Ammon's horn (tissue), 1 donor: ENCODE measurements at regions not wholly inside any gene's neighbourhood (a gene's known extent, or its start where the extent isn't known, plus 50 kb on each side); places are given as distances from the start of the nearest gene placed in this dataset.
"Not testable (repeated sequence)": the region's sequence is repeated elsewhere in the genome, so short reads cannot be mapped to it uniquely, and the experiment has no call there.

Experiments
- DNase-seq: peaks from one replicate; pipeline ENCODE4 v3.0.0-alpha.2; 2016; ENCODE audit warnings: low spot score

DNA sequence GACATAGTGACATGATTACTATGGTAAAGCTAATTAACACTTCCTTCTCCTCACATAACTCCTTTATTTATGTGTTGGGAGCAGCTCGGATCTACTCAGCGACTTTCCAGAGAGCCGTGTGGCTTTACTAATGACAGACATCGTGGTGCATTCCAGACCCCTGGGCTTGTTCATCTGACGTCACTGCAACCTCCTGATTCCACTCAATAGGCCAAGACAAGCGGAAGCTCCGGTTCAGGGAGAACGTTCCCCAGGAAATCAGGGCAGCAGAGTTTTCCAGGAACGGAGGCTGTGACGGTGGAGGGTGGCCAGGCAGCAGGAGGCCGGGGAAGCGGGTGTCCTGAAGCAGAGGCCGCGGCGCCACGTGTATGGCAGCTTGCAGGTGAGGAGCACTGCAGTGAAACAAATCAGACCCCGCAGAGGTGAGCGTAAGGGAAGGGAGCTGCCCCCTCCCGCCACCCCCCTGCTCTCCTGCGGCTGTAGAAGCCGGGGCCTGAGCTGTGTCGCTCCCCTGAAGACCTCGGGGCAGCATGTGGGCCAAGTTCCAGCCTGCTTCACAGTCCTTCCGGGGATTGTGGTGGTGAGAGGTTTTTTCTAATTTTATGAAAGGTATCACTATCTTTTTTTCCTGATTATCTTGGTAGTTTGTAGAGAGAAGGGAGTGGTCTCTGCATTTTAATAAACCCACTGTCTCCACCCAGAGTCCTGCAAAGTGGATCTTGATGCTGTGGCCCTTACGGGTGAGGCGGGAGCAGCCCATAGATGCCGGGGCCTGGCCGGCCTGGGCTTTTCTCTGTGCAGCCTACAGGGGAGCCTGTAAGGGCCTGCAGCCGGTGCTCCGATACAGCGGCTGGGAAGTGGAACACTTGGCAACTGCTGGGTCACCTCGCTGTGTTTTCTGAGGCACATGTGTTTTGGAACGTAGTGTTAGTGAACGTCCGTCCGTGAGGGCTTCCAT is 220.4 kb upstream of the IRX4 start:
- DNase-seq, result no peak

DNA sequence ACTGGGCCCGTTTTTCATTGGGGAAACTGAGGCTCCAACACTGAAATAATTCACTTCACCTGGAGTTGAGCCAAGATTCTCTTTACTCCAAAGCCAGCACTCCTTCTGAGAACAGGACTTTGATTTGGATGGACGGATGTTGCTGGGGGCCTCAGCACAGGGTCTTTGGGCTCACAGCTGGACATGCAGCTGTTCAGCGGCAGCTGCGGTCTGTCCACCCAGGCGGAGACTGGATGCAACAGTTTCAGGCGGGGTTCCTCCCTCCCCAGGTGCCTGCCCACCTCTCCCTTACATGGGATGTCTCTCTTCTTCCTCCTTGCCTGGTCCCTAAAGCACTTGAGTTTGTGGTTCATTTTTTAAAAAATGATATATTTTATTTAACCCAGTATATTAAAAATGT is 219.0 kb upstream of the IRX4 start:
- no peak for DNase-seq

- no peak for DNase-seq
These were observed 214.3 kb upstream of the IRX4 start for GRCh38 chr5:2096887-2097505.

GRCh38 chr5:2095011-2095410 is 212.3 kb upstream of the IRX4 start:
- no peak for DNase-seq

- no peak for DNase-seq
These were observed 211.9 kb upstream of the IRX4 start for GRCh38 chr5:2094616-2094995.

DNA sequence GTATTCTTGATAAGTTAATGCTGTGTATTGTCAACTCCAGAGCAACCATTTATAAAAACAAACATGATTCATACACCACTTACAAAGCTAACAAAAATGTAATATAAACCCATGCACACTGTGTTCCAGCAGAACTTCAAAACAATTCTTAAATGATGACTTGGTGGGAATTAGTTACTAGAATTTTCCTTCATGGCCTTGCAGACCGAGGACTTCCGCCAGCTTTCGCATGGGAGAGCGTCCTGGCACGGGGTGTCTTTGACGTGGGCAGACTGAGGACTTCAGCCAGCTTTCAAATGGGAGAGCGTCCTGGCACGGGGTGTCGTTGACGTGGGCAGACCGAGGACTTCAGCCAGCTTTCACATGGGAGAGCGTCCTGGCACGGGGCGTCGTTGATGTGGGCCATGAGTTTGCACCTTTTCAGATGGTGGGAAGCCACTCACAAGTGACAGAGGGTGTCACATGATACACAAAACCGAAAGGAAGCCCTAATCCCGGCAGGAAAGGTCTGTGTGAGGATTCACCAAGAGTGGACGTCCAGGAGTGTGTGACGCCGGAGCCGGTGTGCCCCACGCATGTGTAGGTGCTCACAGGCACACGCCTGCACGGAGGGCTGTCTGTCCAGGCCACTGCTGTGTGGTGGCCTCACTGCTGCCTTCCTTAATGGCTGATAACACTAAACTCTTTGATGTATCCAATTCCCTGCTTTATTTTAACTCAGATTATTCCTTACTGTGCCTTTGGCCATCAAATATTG is 211.3 kb upstream of the IRX4 start:
- DNase-seq, result peak; percentile 15

GRCh38 chr5:2091921-2092320 is 209.2 kb upstream of the IRX4 start:
- DNase-seq, result no peak

GRCh38 chr5:2087980-2088379 is 205.3 kb upstream of the IRX4 start:
- no peak for DNase-seq

DNA sequence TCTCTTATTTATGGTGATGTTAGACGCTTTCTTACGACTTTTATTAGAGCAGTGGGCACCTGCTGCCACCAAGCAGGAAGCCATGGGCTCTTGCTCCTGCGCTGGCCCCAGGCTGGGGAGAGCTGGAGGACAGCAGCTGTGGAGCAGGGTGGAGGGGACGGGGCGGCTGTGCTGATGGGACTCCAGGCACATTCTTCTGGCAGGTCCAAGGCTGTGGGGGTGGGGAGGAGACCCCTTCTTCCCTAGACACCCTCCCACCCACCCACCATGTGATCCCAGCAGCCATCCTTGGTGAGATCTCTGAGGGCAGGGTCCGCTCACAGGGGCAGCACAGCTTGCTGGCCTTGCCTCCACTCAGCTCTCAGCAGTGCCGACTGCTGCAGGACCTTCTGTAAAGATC is 192.6 kb upstream of the IRX4 start:
- DNase-seq, result no peak

GRCh38 chr5:2071562-2071961 is 188.8 kb upstream of the IRX4 start:
- no peak for DNase-seq

- not testable (repeated sequence) for DNase-seq
These were observed 188.1 kb upstream of the IRX4 start for GRCh38 chr5:2070787-2071186.

DNA sequence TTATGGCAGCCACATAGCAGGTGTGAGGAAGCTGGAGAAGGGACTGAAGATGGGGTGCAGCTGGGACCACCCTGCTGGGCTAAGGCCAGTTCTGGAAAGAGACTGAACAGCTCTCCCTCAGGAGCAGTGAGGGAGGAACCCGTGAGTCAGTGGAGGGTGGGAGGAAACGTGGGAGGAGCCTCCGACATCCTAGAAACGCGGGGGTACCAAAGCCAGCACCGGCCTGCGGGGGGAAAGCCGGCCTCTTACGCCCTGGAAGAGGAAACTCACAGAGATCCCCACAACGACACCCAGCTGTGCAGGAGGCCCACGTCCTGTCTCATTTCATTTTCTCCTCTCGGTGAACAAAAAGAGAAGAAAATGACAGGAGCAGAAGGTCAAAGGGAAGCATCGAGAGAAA is 185.8 kb upstream of the IRX4 start:
- no peak for DNase-seq

DNA sequence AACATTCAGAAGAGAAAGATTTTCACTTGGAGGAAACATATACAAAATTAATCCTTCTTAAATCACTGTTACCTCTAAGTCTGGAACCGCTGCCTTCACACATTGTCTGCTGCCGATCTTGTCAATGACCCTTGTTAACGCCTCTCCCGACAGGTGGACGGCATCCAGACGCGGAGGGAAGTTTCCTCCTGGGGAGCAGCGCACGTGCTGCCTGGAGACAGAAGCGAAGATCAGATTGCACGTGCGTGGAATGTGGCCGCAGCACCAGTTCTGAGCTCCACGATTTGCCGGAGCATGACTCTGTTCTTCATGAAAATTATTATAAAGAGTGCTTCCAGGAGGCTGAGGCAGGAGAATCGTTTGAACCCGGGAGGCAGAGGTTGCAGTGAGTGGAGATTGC is 183.6 kb upstream of the IRX4 start:
- no peak for DNase-seq

DNA sequence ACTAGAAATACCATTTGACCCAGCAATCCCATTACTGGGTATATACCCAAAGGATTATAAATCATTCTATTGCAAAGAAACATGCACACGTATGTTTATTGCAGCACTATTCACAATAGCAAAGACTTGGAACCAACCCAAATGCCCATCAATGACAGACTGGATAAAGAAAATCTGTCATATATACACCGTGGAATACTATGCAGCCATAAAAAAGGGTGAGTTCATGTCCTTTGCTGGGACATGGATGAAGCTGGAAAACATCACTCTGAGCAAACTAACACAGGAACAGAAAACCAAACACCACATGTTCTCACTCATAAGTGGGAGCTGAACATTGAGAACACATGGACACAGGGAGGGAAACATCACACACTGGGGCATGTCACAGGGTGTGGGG is 180.7 kb upstream of the IRX4 start:
- not testable (repeated sequence) for DNase-seq

DNA sequence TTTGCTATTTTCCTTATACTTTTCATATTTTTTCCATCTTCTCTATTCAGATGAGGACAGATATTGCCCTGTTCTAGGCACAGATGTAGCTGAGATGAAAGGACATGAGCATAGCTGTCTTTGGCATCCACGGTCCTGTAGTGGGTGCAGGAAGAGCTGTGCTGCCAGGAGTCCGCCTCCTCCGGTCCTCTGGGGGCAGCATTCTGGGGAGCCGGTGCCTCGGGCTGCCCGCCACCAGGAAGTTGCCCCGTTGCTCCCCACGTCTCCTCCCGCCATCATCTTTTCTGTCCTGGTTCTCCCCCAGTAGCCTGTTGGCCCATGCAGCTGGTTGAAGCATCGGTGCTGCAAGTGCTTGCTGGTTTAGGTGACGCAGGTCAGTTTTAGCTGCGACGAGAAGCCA is 170.0 kb upstream of the IRX4 start:
- DNase-seq, result no peak

- no peak for DNase-seq
These were observed 167.2 kb upstream of the IRX4 start for GRCh38 chr5:2049876-2050275.

GRCh38 chr5:2048664-2049063 is 165.9 kb upstream of the IRX4 start:
- no peak for DNase-seq

DNA sequence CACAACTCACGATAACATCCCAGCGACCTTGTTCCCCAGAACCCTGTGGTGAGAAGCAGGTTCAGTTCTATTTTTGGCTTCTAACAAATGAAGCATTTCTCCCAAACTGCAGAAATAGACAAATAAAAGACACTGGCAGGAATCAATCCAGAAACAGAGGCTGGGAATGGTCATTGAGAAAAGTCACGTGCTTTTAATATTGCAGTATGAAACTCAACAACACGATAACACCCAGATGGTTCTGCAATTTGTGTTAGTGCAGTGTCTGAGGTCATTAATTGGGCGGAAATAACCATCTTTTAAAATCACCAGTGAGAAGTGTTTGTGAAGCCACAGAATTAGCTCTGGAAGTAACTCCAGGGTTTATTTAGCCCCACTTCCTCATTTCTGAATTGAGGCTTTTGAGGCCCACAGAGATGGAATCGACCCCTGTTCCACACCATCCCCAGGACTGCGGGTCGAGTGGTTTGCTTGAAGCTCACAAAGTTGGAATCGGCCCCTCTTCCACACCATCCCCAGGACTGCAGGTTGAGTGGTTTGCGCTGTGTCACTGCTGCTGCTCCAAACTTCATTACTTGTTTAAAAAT is 164.7 kb upstream of the IRX4 start:
- DNase-seq, result no peak

DNA sequence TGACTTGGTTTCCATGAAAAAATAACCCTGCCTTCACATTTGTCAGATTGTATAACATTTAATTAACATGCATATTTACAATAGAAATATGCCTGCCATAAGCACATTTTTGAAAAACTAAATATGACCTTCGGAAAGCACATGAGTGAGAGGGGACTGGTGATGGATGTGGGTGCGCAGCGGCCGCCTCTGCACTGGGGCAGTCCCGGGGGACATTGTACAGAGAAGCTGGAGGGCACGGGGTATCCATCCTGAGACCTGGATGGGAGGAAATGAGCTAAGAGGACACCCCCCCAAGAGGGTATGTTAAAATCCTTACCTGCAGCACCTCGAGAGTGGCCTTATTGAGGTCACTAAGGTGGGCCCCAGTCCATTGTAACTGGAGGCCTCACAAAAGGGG is 161.3 kb upstream of the IRX4 start:
- no peak for DNase-seq

DNA sequence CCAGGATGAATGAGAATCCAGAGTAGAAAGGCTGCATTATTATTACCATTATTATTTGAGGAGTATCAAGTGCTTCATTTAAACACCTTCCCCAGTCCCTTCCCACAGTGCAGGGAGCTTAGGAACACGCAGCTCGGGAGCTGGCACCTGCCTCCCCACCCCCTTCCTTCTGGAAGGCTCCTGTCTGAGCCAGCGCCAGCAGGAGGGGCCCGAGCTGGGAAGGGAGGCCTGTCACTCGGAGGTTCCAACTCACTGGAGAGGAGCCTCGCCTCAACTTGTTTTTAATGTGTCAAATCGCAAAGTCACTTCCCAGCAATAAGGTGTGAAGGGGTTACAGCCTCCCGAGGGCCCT is 156.4 kb upstream of the IRX4 start:
- DNase-seq, result no peak

- peak; percentile 75 for DNase-seq
These were observed 155.8 kb upstream of the IRX4 start for GRCh38 chr5:2038321-2039179.

DNA sequence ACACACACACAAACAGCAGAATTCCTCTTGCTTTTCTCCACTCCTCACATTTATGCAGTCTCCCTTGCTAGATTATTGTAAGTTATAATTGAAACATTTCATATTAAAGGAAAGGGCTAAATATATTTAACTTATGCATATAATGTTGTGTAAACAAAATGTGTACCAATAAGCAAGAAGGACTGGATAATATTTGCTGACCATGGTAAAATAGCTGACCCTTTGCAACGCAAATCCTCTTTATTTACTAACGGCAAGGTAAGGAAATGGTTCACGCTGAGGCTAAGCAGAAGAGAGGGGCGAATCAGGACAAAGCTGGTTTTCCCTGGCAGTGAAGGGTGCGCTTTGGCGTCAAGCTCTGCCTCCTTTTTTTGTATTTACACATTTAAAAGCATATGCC is 154.2 kb upstream of the IRX4 start:
- no peak for DNase-seq
